BE2C (cell line): ENCODE measurements at regions not wholly inside any gene's neighbourhood (a gene's known extent, or its start where the extent isn't known, plus 50 kb on each side); places are given as distances from the start of the nearest gene placed in this dataset.

ENCODE experiments used
- DNase-seq: peaks from one replicate; pipeline ENCODE4 v3.0.0-alpha.2; 2020
- H3K27me3 ChIP-seq: fragments of 250-450 bp; sonication (Bioruptor Pico); 2 replicates; pipeline ENCODE4 v1.5.1; 2020; ENCODE audit warnings: mild to moderate bottlenecking
- H3K36me3 ChIP-seq: fragments of 250-450 bp; sonication (Bioruptor Pico); 2 replicates; pipeline ENCODE4 v1.5.1; 2020; ENCODE audit warnings: mild to moderate bottlenecking
- H3K4me1 ChIP-seq: fragments of 250-450 bp; sonication (Bioruptor Pico); 2 replicates; pipeline ENCODE4 v1.5.1; 2020
- H3K4me3 ChIP-seq: 2 replicates; pipeline ENCODE4 v1.5.1; 2011; ENCODE audit warnings: low read depth, low read length
- H3K9me3 ChIP-seq: fragments of 250-450 bp; sonication (Bioruptor Pico); 2 replicates; pipeline ENCODE4 v1.5.1; 2020
- TF ChIP-seq, protein P1 (sequence below): IDR thresholded peaks from 2 replicates; pipeline ENCODE4 v1.5.1; 2012; ENCODE audit warnings: mild to moderate bottlenecking, low read depth, low read length

- Histone ChIP-seq H3K9me3 (no peaks in the 10 kb centered on the region), H3K4me1 (peaks cover 5% of the 10 kb centered on the region), H3K36me3 (no peaks in the 10 kb centered on the region), H3K4me3 (no peak overlapping the region), H3K27me3 (no peaks in the 10 kb centered on the region)
- no peak for DNase-seq
- TF ChIP-seq, protein P1, sequence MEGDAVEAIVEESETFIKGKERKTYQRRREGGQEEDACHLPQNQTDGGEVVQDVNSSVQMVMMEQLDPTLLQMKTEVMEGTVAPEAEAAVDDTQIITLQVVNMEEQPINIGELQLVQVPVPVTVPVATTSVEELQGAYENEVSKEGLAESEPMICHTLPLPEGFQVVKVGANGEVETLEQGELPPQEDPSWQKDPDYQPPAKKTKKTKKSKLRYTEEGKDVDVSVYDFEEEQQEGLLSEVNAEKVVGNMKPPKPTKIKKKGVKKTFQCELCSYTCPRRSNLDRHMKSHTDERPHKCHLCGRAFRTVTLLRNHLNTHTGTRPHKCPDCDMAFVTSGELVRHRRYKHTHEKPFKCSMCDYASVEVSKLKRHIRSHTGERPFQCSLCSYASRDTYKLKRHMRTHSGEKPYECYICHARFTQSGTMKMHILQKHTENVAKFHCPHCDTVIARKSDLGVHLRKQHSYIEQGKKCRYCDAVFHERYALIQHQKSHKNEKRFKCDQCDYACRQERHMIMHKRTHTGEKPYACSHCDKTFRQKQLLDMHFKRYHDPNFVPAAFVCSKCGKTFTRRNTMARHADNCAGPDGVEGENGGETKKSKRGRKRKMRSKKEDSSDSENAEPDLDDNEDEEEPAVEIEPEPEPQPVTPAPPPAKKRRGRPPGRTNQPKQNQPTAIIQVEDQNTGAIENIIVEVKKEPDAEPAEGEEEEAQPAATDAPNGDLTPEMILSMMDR = no peak
Measured at GRCh38 chr1:169005776-169006175, 100.7 kb upstream of the ATP1B1 start.

DNA sequence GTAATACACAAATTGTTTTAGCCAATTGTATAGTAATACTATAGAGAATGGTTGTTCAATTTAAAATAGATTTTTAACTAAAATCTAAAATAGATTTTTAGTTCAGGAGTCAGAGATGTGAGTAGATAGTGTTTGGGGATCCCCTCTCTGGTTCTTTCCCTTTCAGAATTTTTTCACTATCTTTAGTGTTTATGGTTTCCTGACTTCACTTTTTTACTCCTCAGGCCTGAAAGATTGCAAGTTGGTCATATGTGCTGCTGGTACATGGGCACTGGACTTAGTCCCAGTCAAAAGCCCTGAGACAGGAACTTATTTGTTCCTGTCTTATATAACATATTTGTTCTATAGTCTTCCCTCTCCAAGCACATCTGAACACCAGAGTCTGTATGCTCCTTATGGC lies 96.8 kb upstream of the ATP1B1 start:
- TF ChIP-seq, protein P1 = no peak
- Histone ChIP-seq H3K9me3 (no peaks in the 10 kb centered on the region), H3K36me3 (no peaks in the 10 kb centered on the region), H3K4me1 (no peaks in the 10 kb centered on the region), H3K4me3 (no peak overlapping the region), H3K27me3 (no peaks in the 10 kb centered on the region)
- DNase-seq = no peak

- H3K9me3 ChIP-seq = no peaks in the 10 kb centered on the region
- DNase-seq = no peak
- no peak overlapping the region for H3K4me3 ChIP-seq
- TF ChIP-seq, protein P1 = no peak
- no peaks in the 10 kb centered on the region for H3K36me3 ChIP-seq
- no peaks in the 10 kb centered on the region for H3K4me1 ChIP-seq
- no peaks in the 10 kb centered on the region for H3K27me3 ChIP-seq
Measured at GRCh38 chr1:169012416-169012815, 94.1 kb upstream of the ATP1B1 start.

GRCh38 chr1:169013821-169014220 lies 92.7 kb upstream of the ATP1B1 start:
- TF ChIP-seq, protein P1 = no peak
- Histone ChIP-seq H3K36me3 (no peaks in the 10 kb centered on the region), H3K9me3 (no peaks in the 10 kb centered on the region), H3K4me3 (no peak overlapping the region), H3K27me3 (no peaks in the 10 kb centered on the region), H3K4me1 (no peaks in the 10 kb centered on the region)
- no peak for DNase-seq

- no peaks in the 10 kb centered on the region for H3K9me3 ChIP-seq
- DNase-seq = no peak
- no peaks in the 10 kb centered on the region for H3K36me3 ChIP-seq
- no peaks in the 10 kb centered on the region for H3K27me3 ChIP-seq
- H3K4me3 ChIP-seq = no peak overlapping the region
- H3K4me1 ChIP-seq = no peaks in the 10 kb centered on the region
- TF ChIP-seq, protein P1 = no peak
Measured at GRCh38 chr1:169015464-169015863, 91.0 kb upstream of the ATP1B1 start.

- Histone ChIP-seq H3K4me3 (no peak overlapping the region), H3K4me1 (no peaks in the 10 kb centered on the region), H3K9me3 (no peaks in the 10 kb centered on the region), H3K27me3 (no peaks in the 10 kb centered on the region), H3K36me3 (no peaks in the 10 kb centered on the region)
- TF ChIP-seq, protein P1 = no peak
- no peak for DNase-seq
Measured at GRCh38 chr1:169018751-169019150, 87.7 kb upstream of the ATP1B1 start.
